BLaER1 treated with 17β-estradiol and CSF1 and Interleukin-3, amounts not matched to agents 10 nM and 100 nM (cell line): ENCODE measurements at regions not wholly inside any gene's neighbourhood (a gene's known extent, or its start where the extent isn't known, plus 50 kb on each side); places are given as distances from the start of the nearest gene placed in this dataset.

Experiments
- H3K27ac ChIP-seq, 11 experiments: shearing (Covaris generic); formaldehyde crosslinking; 2 replicates each; pipeline ENCODE4 v1.8.1; 2022
- H3K27me3 ChIP-seq, 11 experiments: shearing (Covaris generic); formaldehyde crosslinking; 2 replicates each; pipeline ENCODE4 v1.8.1; 2022
- H3K36me3 ChIP-seq, 11 experiments: shearing (Covaris generic); formaldehyde crosslinking; 2 replicates each; pipeline ENCODE4 v1.8.1; 2022
- H3K4me1 ChIP-seq, 10 experiments: shearing (Covaris generic); formaldehyde crosslinking; 2 replicates each; pipeline ENCODE4 v1.8.1; 2022
- H3K4me2 ChIP-seq, 11 experiments: shearing (Covaris generic); formaldehyde crosslinking; 2 replicates each; pipeline ENCODE4 v1.8.1; 2022
- H3K4me3 ChIP-seq, 10 experiments: shearing (Covaris generic); formaldehyde crosslinking; 2 replicates each; pipeline ENCODE4 v1.8.1; 2022
- H3K9ac ChIP-seq, 11 experiments: shearing (Covaris generic); formaldehyde crosslinking; 2 replicates each; pipeline ENCODE4 v1.8.1; 2022
- H3K9me3 ChIP-seq, 11 experiments: shearing (Covaris generic); formaldehyde crosslinking; replicated peaks in 1 of 11; 2 replicates each; pipeline ENCODE4 v1.8.1; 2022
- H4K20me1 ChIP-seq, 11 experiments: shearing (Covaris generic); formaldehyde crosslinking; 2 replicates each; pipeline ENCODE4 v1.8.1; 2022
- Cebpa-rat ChIP-seq, 11 experiments: shearing (Covaris generic); IDR thresholded peaks; 2 replicates each; pipeline ENCODE4 v1.8.1; 2022

- H3K4me2 ChIP-seq = peak overlapping the region in 9 of 11 experiments; percentile 33 to 79 (median 75); a peak in 18 of 22 replicates
- H3K27me3 ChIP-seq = peaks cover 0 to 27% (median 9%) of the 10 kb centered on the region in 11 experiments; a peak in 13 of 22 replicates
- no peak for TF ChIP-seq Cebpa-rat (IDR thresholded peaks at IDR 0.05)
- H3K27ac ChIP-seq = no peak overlapping the region
- H3K4me1 ChIP-seq = peaks cover 5 to 58% (median 42%) of the 10 kb centered on the region in 10 experiments; a peak in 17 of 20 replicates
- H3K4me3 ChIP-seq = no peak overlapping the region
- no peak overlapping the region for H3K9ac ChIP-seq
- H3K9me3 ChIP-seq = peaks cover 3 to 18% (median 8%) of the 10 kb centered on the region in 11 experiments; a peak in 16 of 22 replicates
- no peaks in the 10 kb centered on the region for H3K36me3 ChIP-seq
- no peaks in the 10 kb centered on the region; a peak in 1 of 22 replicates for H4K20me1 ChIP-seq
Observed at GRCh38 chr14:104512061-104512460, 67.5 kb upstream of the C14orf180 start.

- Histone ChIP-seq H3K27ac (no peak overlapping the region), H3K9ac (no peak overlapping the region; a peak in 1 of 22 replicates), H3K9me3 (peaks cover 10 to 23% (median 15%) of the 10 kb centered on the region in 11 experiments; a peak in 18 of 22 replicates), H3K4me1 (peaks cover 5 to 49% (median 37%) of the 10 kb centered on the region in 10 experiments; a peak in 16 of 20 replicates), H3K4me2 (peak overlapping the region in 9 of 11 experiments; percentile 33 to 79 (median 75); a peak in 18 of 22 replicates), H3K4me3 (no peak overlapping the region), H4K20me1 (no peaks in the 10 kb centered on the region; a peak in 1 of 22 replicates), H3K36me3 (no peaks in the 10 kb centered on the region), H3K27me3 (peaks cover 0 to 27% (median 9%) of the 10 kb centered on the region in 11 experiments; a peak in 13 of 22 replicates)
- TF ChIP-seq Cebpa-rat (IDR thresholded peaks at IDR 0.05) = no peak
Observed at GRCh38 chr14:104512771-104513640, 66.6 kb upstream of the C14orf180 start.

DNA sequence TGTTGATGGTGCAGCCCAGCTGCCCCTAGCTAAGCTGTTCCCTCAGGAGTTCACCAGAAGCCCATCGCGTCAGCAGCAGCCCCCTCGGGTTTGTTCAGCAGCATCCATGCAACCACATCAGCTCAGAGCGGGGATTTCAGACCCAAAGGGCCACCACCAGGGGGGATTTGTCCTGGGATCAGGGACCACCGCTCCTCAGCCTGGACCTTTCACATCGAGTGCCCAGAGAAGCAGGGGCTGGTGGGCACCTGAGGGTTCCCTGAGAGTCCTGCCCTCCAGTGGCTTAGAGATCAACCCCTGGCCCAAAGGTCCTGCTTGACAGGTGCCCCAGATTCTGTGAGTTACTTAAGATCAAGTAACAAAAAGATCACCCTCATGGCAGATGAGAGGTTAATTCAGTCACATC, 65.9 kb upstream of the C14orf180 start:
- peaks cover 0 to 27% (median 9%) of the 10 kb centered on the region in 11 experiments; a peak in 13 of 22 replicates for H3K27me3 ChIP-seq
- H3K9me3 ChIP-seq = peaks cover 7 to 23% (median 15%) of the 10 kb centered on the region in 11 experiments; a peak in 18 of 22 replicates
- H3K4me2 ChIP-seq = peak overlapping the region in 8 of 11 experiments; percentile 62 to 79 (median 76); a peak in 15 of 22 replicates
- H3K27ac ChIP-seq = no peak overlapping the region
- no peaks in the 10 kb centered on the region; a peak in 1 of 22 replicates for H4K20me1 ChIP-seq
- H3K4me3 ChIP-seq = no peak overlapping the region
- peaks cover 5 to 50% (median 37%) of the 10 kb centered on the region in 10 experiments; a peak in 16 of 20 replicates for H3K4me1 ChIP-seq
- no peaks in the 10 kb centered on the region for H3K36me3 ChIP-seq
- H3K9ac ChIP-seq = no peak overlapping the region
- TF ChIP-seq Cebpa-rat (IDR thresholded peaks at IDR 0.05) = no peak

GRCh38 chr14:104514156-104514848, 65.3 kb upstream of the C14orf180 start:
- Histone ChIP-seq H3K4me1 (peaks cover 5 to 57% (median 37%) of the 10 kb centered on the region in 10 experiments; a peak in 16 of 20 replicates), H3K4me3 (no peak overlapping the region), H4K20me1 (no peaks in the 10 kb centered on the region; a peak in 1 of 22 replicates), H3K36me3 (no peaks in the 10 kb centered on the region), H3K9ac (no peak overlapping the region), H3K27me3 (peaks cover 0 to 27% (median 9%) of the 10 kb centered on the region in 11 experiments; a peak in 13 of 22 replicates), H3K4me2 (peak overlapping the region in 3 of 11 experiments; percentile 12 to 75 (median 34); a peak in 4 of 22 replicates), H3K9me3 (peaks cover 7 to 23% (median 15%) of the 10 kb centered on the region in 11 experiments; a peak in 18 of 22 replicates), H3K27ac (no peak overlapping the region)
- no peak for TF ChIP-seq Cebpa-rat (IDR thresholded peaks at IDR 0.05)

- no peak overlapping the region for H3K9ac ChIP-seq
- 0 out of 22 replicates have a peak overlapping the region, but pooled peaks of 1 of the 11 experiments have one; percentile 12 for H3K4me2 ChIP-seq
- no peak overlapping the region for H3K27ac ChIP-seq
- peaks cover 0 to 27% (median 9%) of the 10 kb centered on the region in 11 experiments; a peak in 13 of 22 replicates for H3K27me3 ChIP-seq
- H3K4me3 ChIP-seq = no peak overlapping the region
- TF ChIP-seq Cebpa-rat (IDR thresholded peaks at IDR 0.05) = no peak
- no peaks in the 10 kb centered on the region; a peak in 1 of 22 replicates for H4K20me1 ChIP-seq
- peaks cover 7 to 23% (median 15%) of the 10 kb centered on the region in 11 experiments; a peak in 18 of 22 replicates for H3K9me3 ChIP-seq
- H3K4me1 ChIP-seq = peaks cover 5 to 50% (median 35%) of the 10 kb centered on the region in 10 experiments; a peak in 16 of 20 replicates
- no peaks in the 10 kb centered on the region for H3K36me3 ChIP-seq
Observed at GRCh38 chr14:104515059-104515810, 64.3 kb upstream of the C14orf180 start.

GRCh38 chr14:104515811-104516780, 63.5 kb upstream of the C14orf180 start:
- no peak overlapping the region for H3K9ac ChIP-seq
- peaks cover 7 to 23% (median 15%) of the 10 kb centered on the region in 11 experiments; a peak in 18 of 22 replicates for H3K9me3 ChIP-seq
- H3K27ac ChIP-seq = no peak overlapping the region
- H3K36me3 ChIP-seq = no peaks in the 10 kb centered on the region
- H3K27me3 ChIP-seq = peaks cover 0 to 23% (median 9%) of the 10 kb centered on the region in 11 experiments; a peak in 13 of 22 replicates
- no peak for TF ChIP-seq Cebpa-rat (IDR thresholded peaks at IDR 0.05)
- peaks cover 0 to 42% (median 26%) of the 10 kb centered on the region in 10 experiments; a peak in 15 of 20 replicates for H3K4me1 ChIP-seq
- no peak overlapping the region for H3K4me2 ChIP-seq
- H4K20me1 ChIP-seq = no peaks in the 10 kb centered on the region
- H3K4me3 ChIP-seq = no peak overlapping the region

DNA sequence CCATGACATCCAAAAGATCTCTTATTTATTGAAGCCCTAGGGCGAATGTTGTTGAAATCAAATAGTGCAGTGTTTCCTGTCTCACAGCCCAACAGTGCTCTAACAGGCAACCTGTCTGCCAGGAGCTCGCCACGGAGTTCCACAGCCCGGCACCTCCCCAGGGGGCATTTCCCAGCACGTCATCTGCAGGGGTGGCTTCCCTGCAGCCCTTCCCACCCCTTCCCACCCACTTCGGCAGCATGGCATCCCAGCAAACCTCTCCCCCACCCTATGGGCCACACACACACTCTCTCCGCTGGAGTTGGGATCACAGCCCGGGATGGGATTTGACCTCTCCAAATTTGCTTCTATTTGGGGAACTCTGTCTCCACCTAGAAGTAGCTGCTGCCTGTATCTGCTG, 62.7 kb upstream of the C14orf180 start:
- Histone ChIP-seq H3K27me3 (peaks cover 0 to 18% (median 9%) of the 10 kb centered on the region in 11 experiments; a peak in 13 of 22 replicates), H4K20me1 (no peaks in the 10 kb centered on the region), H3K9ac (no peak overlapping the region), H3K4me2 (no peak overlapping the region), H3K4me3 (no peak overlapping the region), H3K27ac (no peak overlapping the region), H3K9me3 (peaks cover 7 to 23% (median 15%) of the 10 kb centered on the region in 11 experiments; a peak in 18 of 22 replicates), H3K4me1 (peaks cover 0 to 38% (median 19%) of the 10 kb centered on the region in 10 experiments; a peak in 15 of 20 replicates), H3K36me3 (no peaks in the 10 kb centered on the region)
- no peak for TF ChIP-seq Cebpa-rat (IDR thresholded peaks at IDR 0.05)
